ENCODE measurements at regions not wholly inside any gene's neighbourhood (a gene's known extent, or its start where the extent isn't known, plus 50 kb on each side); places are given as distances from the start of the nearest gene placed in this dataset.
A peak's percentile ranks its signal among the peaks of the same experiment; 100 is the strongest.
"Not testable (repeated sequence)": the region's sequence is repeated elsewhere in the genome, so short reads cannot be mapped to it uniquely, and the experiment has no call there.

DNA sequence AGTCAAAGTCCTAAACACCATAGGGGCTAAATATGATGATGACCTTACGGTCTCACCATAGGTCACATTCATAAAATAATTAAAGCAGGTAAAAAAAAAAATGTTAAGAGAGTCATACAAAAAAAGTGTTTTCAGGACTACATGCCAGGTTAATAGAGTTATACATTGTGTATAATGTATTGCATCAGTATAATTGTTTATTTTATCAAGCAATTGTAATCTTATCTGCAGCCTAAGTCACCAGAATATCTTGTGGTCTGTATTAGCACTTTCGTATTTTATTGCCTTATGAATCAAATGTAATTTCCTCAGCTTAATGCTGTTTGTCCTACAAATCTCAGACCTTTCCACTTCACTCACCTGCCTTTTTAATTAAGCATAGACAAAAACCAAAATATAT, 972.9 kb upstream of the PCDH20 start:
- ATAC-seq, result no peak
- no peak for TF ChIP-seq SNAI2 (CRISPR knock-in tag; IDR thresholded peaks at IDR 0.05)
- no peak for TF ChIP-seq ARNTL (CRISPR knock-in tag; IDR thresholded peaks at IDR 0.05; ENCODE audit: borderline replicate concordance, low read depth)
- TF ChIP-seq ZNF70 (CRISPR knock-in tag; IDR thresholded peaks at IDR 0.05), result no peak
- no peak for TF ChIP-seq ZNF565 (CRISPR knock-in tag; conservative IDR thresholded peaks at IDR 0.05; ENCODE audit: low read depth)
- TF ChIP-seq ISL1 (CRISPR knock-in tag; IDR thresholded peaks at IDR 0.05), result no peak
- no peak for TF ChIP-seq GLIS3 (CRISPR knock-in tag; IDR thresholded peaks at IDR 0.05)
- no peak for TF ChIP-seq ESRRG (CRISPR knock-in tag; IDR thresholded peaks at IDR 0.05)

GRCh38 chr13:62387647-62388046, 972.0 kb upstream of the PCDH20 start:
- no peak for ATAC-seq
- TF ChIP-seq RARB (CRISPR knock-in tag; IDR thresholded peaks at IDR 0.05), result no peak
- TF ChIP-seq ARNTL (CRISPR knock-in tag; IDR thresholded peaks at IDR 0.05; ENCODE audit: borderline replicate concordance, low read depth), result no peak
- TF ChIP-seq TCF4 (CRISPR knock-in tag; IDR thresholded peaks at IDR 0.05; ENCODE audit: borderline replicate concordance), result no peak
- no peak for TF ChIP-seq ZFP3 (CRISPR knock-in tag; IDR thresholded peaks at IDR 0.05)
- TF ChIP-seq ZNF8 (CRISPR knock-in tag; IDR thresholded peaks at IDR 0.05), result no peak
- TF ChIP-seq ZFP30 (CRISPR knock-in tag; IDR thresholded peaks at IDR 0.05), result no peak
- TF ChIP-seq BACH2 (CRISPR knock-in tag; IDR thresholded peaks at IDR 0.05; ENCODE audit: borderline replicate concordance), result no peak
- TF ChIP-seq ZNF70 (CRISPR knock-in tag; IDR thresholded peaks at IDR 0.05), result no peak
- no peak for TF ChIP-seq ISL1 (CRISPR knock-in tag; IDR thresholded peaks at IDR 0.05)
- TF ChIP-seq OSR1 (CRISPR knock-in tag; IDR thresholded peaks at IDR 0.05), result no peak
- TF ChIP-seq TSHZ2 (CRISPR knock-in tag; IDR thresholded peaks at IDR 0.05), result no peak
- TF ChIP-seq ZNF565 (CRISPR knock-in tag; conservative IDR thresholded peaks at IDR 0.05; ENCODE audit: low read depth), result no peak
- TF ChIP-seq ESRRG (CRISPR knock-in tag; IDR thresholded peaks at IDR 0.05), result no peak
- TF ChIP-seq, protein P1, sequence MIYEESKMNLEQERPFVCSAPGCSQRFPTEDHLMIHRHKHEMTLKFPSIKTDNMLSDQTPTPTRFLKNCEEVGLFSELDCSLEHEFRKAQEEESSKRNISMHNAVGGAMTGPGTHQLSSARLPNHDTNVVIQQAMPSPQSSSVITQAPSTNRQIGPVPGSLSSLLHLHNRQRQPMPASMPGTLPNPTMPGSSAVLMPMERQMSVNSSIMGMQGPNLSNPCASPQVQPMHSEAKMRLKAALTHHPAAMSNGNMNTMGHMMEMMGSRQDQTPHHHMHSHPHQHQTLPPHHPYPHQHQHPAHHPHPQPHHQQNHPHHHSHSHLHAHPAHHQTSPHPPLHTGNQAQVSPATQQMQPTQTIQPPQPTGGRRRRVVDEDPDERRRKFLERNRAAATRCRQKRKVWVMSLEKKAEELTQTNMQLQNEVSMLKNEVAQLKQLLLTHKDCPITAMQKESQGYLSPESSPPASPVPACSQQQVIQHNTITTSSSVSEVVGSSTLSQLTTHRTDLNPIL (CRISPR knock-in tag; IDR thresholded peaks at IDR 0.05; ENCODE audit: low read depth), result no peak

DNA sequence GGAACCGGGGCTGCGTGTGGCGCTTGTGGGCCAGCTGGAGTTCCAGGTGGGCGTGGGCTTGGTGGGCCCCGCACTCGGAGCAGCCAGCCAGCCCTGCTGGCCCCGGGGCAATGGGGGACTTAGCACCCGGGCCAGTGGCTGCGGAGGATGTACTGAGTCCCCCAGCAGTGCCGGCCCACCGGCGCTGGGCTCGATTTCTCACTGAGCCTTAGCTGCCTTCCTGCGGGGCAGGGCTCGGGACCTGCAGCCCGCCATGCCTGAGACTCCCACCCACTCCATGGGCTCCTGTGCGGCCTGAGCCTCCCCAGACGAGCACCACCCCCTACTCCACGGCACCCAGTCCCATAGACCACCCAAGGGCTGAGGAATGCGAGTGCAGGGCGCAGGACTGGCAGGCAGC, 963.6 kb upstream of the PCDH20 start:
- not testable (repeated sequence) for ATAC-seq

DNA sequence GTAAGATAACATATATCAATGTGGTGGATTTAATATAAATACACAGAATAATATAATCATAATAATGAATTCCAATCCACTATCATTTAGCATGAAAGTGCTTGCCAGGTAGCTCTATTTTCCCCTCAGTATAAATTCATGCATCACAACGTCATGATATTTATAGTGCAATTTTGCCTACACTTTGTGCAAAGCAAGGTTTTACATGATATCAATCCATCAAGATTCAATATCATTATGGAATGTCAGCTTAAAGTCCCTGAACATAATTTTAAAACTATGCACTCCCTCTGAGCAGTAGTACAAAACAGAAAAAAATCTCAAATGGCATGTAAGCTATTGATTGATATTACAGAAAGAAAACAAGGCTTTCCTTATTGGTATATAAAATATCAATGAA, 962.2 kb upstream of the PCDH20 start:
- ATAC-seq, result no peak
- TF ChIP-seq SNAI2 (CRISPR knock-in tag; IDR thresholded peaks at IDR 0.05), result no peak
- TF ChIP-seq GLIS3 (CRISPR knock-in tag; IDR thresholded peaks at IDR 0.05), result no peak
- TF ChIP-seq TOX (CRISPR knock-in tag; IDR thresholded peaks at IDR 0.05; ENCODE audit: borderline replicate concordance), result no peak
- no peak for TF ChIP-seq ZFP30 (CRISPR knock-in tag; IDR thresholded peaks at IDR 0.05)
- no peak for TF ChIP-seq PATZ1 (CRISPR knock-in tag; IDR thresholded peaks at IDR 0.05; ENCODE audit: borderline replicate concordance)
- no peak for TF ChIP-seq ZFP3 (CRISPR knock-in tag; IDR thresholded peaks at IDR 0.05)
- no peak for TF ChIP-seq CSDC2 (CRISPR knock-in tag; IDR thresholded peaks at IDR 0.05)

GRCh38 chr13:62375653-62376052, 960.0 kb upstream of the PCDH20 start:
- TF ChIP-seq, protein P1 (CRISPR knock-in tag; IDR thresholded peaks at IDR 0.05; ENCODE audit: low read depth), result no peak
- TF ChIP-seq ISL1 (CRISPR knock-in tag; IDR thresholded peaks at IDR 0.05), result peak; percentile 45; the same call in 1 of the 2 replicates
- no peak for ATAC-seq
